PC-3 (cell line): ENCODE measurements at regions not wholly inside any gene's neighbourhood (a gene's known extent, or its start where the extent isn't known, plus 50 kb on each side); places are given as distances from the start of the nearest gene placed in this dataset.

Experiments
- ATAC-seq: fragments of 200-7000 bp; cut with Tn5 transposase; 2 replicates; pipeline ENCODE4 v1.9.1; 2020; ENCODE audit warnings: mild to moderate bottlenecking, moderate library complexity
- BruUV-seq: library from RNA; stranded (reverse); fragments of 400-500 nt; replicated peaks from 2 replicates; lab custom pipeline; 2021; lab: Mats Ljungman, UMichigan
- CTCF ChIA-PET: fragments of 300-600 bp; sonication (Branson Sonifier 250); formaldehyde crosslinking; loops from one replicate; lab custom pipeline; 2022; ENCODE audit warnings: antibody characterized with exemption; lab: Charles Lee
- POLR2A ChIA-PET: fragments of 300-600 bp; sonication (Branson Sonifier 250); formaldehyde crosslinking; loops from one replicate; lab custom pipeline; 2022; ENCODE audit warnings: antibody characterized with exemption; ENCODE audit not compliant: unreplicated experiment; lab: Charles Lee
- DNase-seq: peaks from one replicate; pipeline ENCODE4 v3.0.0-alpha.2; 2015
- H2AFZ ChIP-seq: fragments of 300-600 bp; sonication (generic); 2 replicates; pipeline ENCODE4 v1.6.0; 2016; ENCODE audit warnings: antibody characterized with exemption, low read length
- H3F3A ChIP-seq: fragments of 300-600 bp; sonication (generic); one replicate; pipeline ENCODE4 v1.6.0; 2017; ENCODE audit warnings: antibody characterized with exemption, low read length, control low read depth, mild to moderate bottlenecking; ENCODE audit not compliant: unreplicated experiment
- H3K27ac ChIP-seq: fragments of 300-600 bp; sonication (generic); 2 replicates; pipeline ENCODE4 v1.5.1; 2016; ENCODE audit warnings: mild to moderate bottlenecking, low read length
- H3K27me3 ChIP-seq: fragments of 300-600 bp; sonication (generic); 2 replicates; pipeline ENCODE4 v1.6.1; 2016; ENCODE audit warnings: low read length, mixed read lengths
- H3K36me3 ChIP-seq: fragments of 300-600 bp; sonication (generic); 2 replicates; pipeline ENCODE4 v1.6.1; 2016; ENCODE audit warnings: low read depth, mixed run types, low read length, mixed read lengths
- H3K4me1 ChIP-seq: fragments of 300-600 bp; sonication (generic); 2 replicates; pipeline ENCODE4 v1.5.1; 2016; ENCODE audit warnings: low read length; ENCODE audit not compliant: insufficient read depth
- H3K4me2 ChIP-seq: fragments of 300-600 bp; sonication (generic); 2 replicates; pipeline ENCODE4 v1.6.0; 2016; ENCODE audit warnings: low read length
- H3K4me3 ChIP-seq: fragments of 300-600 bp; sonication (generic); 2 replicates; pipeline ENCODE4 v1.5.1; 2016; ENCODE audit warnings: mild to moderate bottlenecking, low read length, mixed read lengths
- H3K79me2 ChIP-seq: fragments of 300-600 bp; sonication (generic); 2 replicates; pipeline ENCODE4 v1.6.1; 2017; ENCODE audit warnings: low read length, mixed read lengths
- H3K9ac ChIP-seq: fragments of 300-600 bp; sonication (generic); 2 replicates; pipeline ENCODE4 v1.6.0; 2016; ENCODE audit warnings: mild to moderate bottlenecking, low read length
- H3K9me2 ChIP-seq: fragments of 300-600 bp; sonication (generic); replicated peaks from 2 replicates; pipeline ENCODE4 v1.6.1; 2016; ENCODE audit warnings: mixed run types, low read length, mixed read lengths
- H3K9me3 ChIP-seq: fragments of 300-600 bp; sonication (generic); 2 replicates; pipeline ENCODE4 v1.6.1; 2016; ENCODE audit warnings: low read length, mixed read lengths
- H4K20me1 ChIP-seq: fragments of 300-600 bp; sonication (generic); 2 replicates; pipeline ENCODE4 v1.6.1; 2016; ENCODE audit warnings: low read length, mixed read lengths
- CTCF ChIP-seq: fragments of 300-600 bp; sonication (generic); conservative IDR thresholded peaks from 2 replicates; pipeline ENCODE4 v1.5.1; 2017; ENCODE audit warnings: antibody characterized with exemption, low read depth, mild to moderate bottlenecking, low read length
- EZH2 ChIP-seq: fragments of 300-600 bp; sonication (generic); IDR thresholded peaks from one replicate; pipeline ENCODE4 v1.6.1; 2017; ENCODE audit warnings: antibody characterized with exemption, mild to moderate bottlenecking, low read length; ENCODE audit not compliant: unreplicated experiment
- EZH2phosphoT487 ChIP-seq: fragments of 300-600 bp; sonication (generic); IDR thresholded peaks from 2 replicates; pipeline ENCODE4 v1.6.1; 2018; ENCODE audit warnings: mild to moderate bottlenecking, antibody characterized with exemption, low read length, borderline replicate concordance
- intact Hi-C: fragments of 100-400 bp; cut with micrococcal nuclease; formaldehyde crosslinking; loops from 2 replicates; pipeline ENCODE4 v1.9.0; 2023

- CTCF ChIA-PET, result no interaction called here
- H4K20me1 ChIP-seq, result no peaks in the 10 kb centered on the region
- no peak overlapping the region for H3K9ac ChIP-seq
- no peak overlapping the region for H3K27ac ChIP-seq
- no TSS peak for BruUV-seq
- H3K9me3 ChIP-seq, result no peaks in the 10 kb centered on the region
- no peak overlapping the region for H3K4me3 ChIP-seq
- H3K36me3 ChIP-seq, result no peaks in the 10 kb centered on the region
- H3K27me3 ChIP-seq, result no peaks in the 10 kb centered on the region
- no peak overlapping the region for H2AFZ ChIP-seq
- H3K4me2 ChIP-seq, result no peak overlapping the region
- no peaks in the 10 kb centered on the region for H3K79me2 ChIP-seq
- H3K9me2 ChIP-seq, result no peaks in the 10 kb centered on the region
- H3K4me1 ChIP-seq, result peaks cover 11% of the 10 kb centered on the region
- intact Hi-C loops, result no loop called here
- H3F3A ChIP-seq, result no peaks in the 10 kb centered on the region
- DNase-seq (no peak), ATAC-seq (no peak)
- TF ChIP-seq EZH2, result no peak
- TF ChIP-seq CTCF, result no peak
- TF ChIP-seq EZH2phosphoT487, result no peak
- POLR2A ChIA-PET, result no interaction called here
Measured at GRCh38 chrX:68897118-68897945, 68.5 kb downstream of the EFNB1 start.

- Histone ChIP-seq H3K27ac (no peak overlapping the region), H2AFZ (no peak overlapping the region), H3K9me3 (no peaks in the 10 kb centered on the region), H3K4me3 (no peak overlapping the region), H3K9ac (no peak overlapping the region), H3K4me1 (peaks cover 11% of the 10 kb centered on the region), H3K36me3 (no peaks in the 10 kb centered on the region), H3K79me2 (no peaks in the 10 kb centered on the region), H3K27me3 (no peaks in the 10 kb centered on the region), H3F3A (no peaks in the 10 kb centered on the region), H4K20me1 (no peaks in the 10 kb centered on the region), H3K9me2 (no peaks in the 10 kb centered on the region), H3K4me2 (no peak overlapping the region)
- ATAC-seq (no peak), DNase-seq (no peak)
- ChIA-PET CTCF (no interaction called here), POLR2A (no interaction called here)
- BruUV-seq, result no TSS peak
- TF ChIP-seq EZH2phosphoT487 (no peak), EZH2 (no peak), CTCF (no peak)
- intact Hi-C loops, result no loop called here
Measured at GRCh38 chrX:68896581-68896980, 67.8 kb downstream of the EFNB1 start.

- no peaks in the 10 kb centered on the region for H4K20me1 ChIP-seq
- no peaks in the 10 kb centered on the region for H3K9me2 ChIP-seq
- no peak overlapping the region for H2AFZ ChIP-seq
- H3F3A ChIP-seq, result no peaks in the 10 kb centered on the region
- H3K9ac ChIP-seq, result no peak overlapping the region
- ChIA-PET POLR2A (no interaction called here), CTCF (no interaction called here)
- no peaks in the 10 kb centered on the region for H3K9me3 ChIP-seq
- peaks cover 11% of the 10 kb centered on the region for H3K4me1 ChIP-seq
- no peak overlapping the region for H3K4me3 ChIP-seq
- ATAC-seq, result no peak
- intact Hi-C loops, result no loop called here
- no TSS peak for BruUV-seq
- no peaks in the 10 kb centered on the region for H3K79me2 ChIP-seq
- DNase-seq, result no peak
- H3K27ac ChIP-seq, result no peak overlapping the region
- H3K27me3 ChIP-seq, result no peaks in the 10 kb centered on the region
- no peak overlapping the region for H3K4me2 ChIP-seq
- TF ChIP-seq EZH2phosphoT487 (no peak), EZH2 (no peak), CTCF (no peak)
- H3K36me3 ChIP-seq, result no peaks in the 10 kb centered on the region
Measured at GRCh38 chrX:68895778-68896177, 67.0 kb downstream of the EFNB1 start.
